Endothelial cell of umbilical vein (primary cell): ENCODE measurements at regions not wholly inside any gene's neighbourhood (a gene's known extent, or its start where the extent isn't known, plus 50 kb on each side); places are given as distances from the start of the nearest gene placed in this dataset.

Experiments
- BruUV-seq: library from RNA; stranded (reverse); fragments of 400-500 nt; replicated peaks from 2 replicates; lab custom pipeline; 2021; lab: Mats Ljungman, UMichigan
- CTCF ChIA-PET: fragments of 300-600, 350-600 bp; sonication (Branson Sonifier 250); formaldehyde crosslinking; loops from one replicate; lab custom pipeline; 2021; ENCODE audit warnings: antibody characterized with exemption, inconsistent platforms; lab: Charles Lee
- POLR2A ChIA-PET: fragments of 300-600, 350-600 bp; sonication (Branson Sonifier 250); formaldehyde crosslinking; loops from one replicate; lab custom pipeline; 2021; ENCODE audit warnings: antibody characterized with exemption, inconsistent platforms; lab: Charles Lee
- DNase-seq: peaks from one replicate; pipeline ENCODE4 v3.0.0-alpha.2; 2011; ENCODE audit warnings: low read depth, low spot score
- FAIRE-seq: peaks from 2 replicates; lab custom pipeline; 2011; peaks lifted over from hg19 to GRCh38; lab: Jason Lieb, UNC
- H2AFZ ChIP-seq: 2 replicates; pipeline ENCODE4 v1.6.0; 2012; ENCODE audit warnings: low read depth, low read length, control low read depth, inconsistent platforms
- H3K27ac ChIP-seq: 2 replicates; pipeline ENCODE4 v1.5.1; 2011; ENCODE audit warnings: low read depth, mild to moderate bottlenecking, control low read depth, low read length, moderate library complexity; ENCODE audit not compliant: insufficient read depth
- H3K27me3 ChIP-seq, 2 experiments: 2 replicates each; pipeline versions ENCODE4 v1.6.0 to v1.6.1; 2011; ENCODE audit warnings: low read length in 2 of 2, mixed read lengths in 1 of 2; ENCODE audit not compliant: control insufficient read depth in 2 of 2, insufficient read depth in 2 of 2
- H3K36me3 ChIP-seq, 2 experiments: 2 replicates in 1 of 2; 3 replicates in 1 of 2; pipeline ENCODE4 v1.5.1; 2011; ENCODE audit warnings: low read length in 2 of 2, mild to moderate bottlenecking in 1 of 2, moderate library complexity in 1 of 2; ENCODE audit not compliant: control insufficient read depth in 2 of 2, insufficient read depth in 2 of 2; ENCODE audit errors: extremely low read depth in 1 of 2
- H3K4me1 ChIP-seq: 3 replicates; pipeline ENCODE4 v1.5.1; 2011; ENCODE audit warnings: mild to moderate bottlenecking, low read length; ENCODE audit not compliant: control insufficient read depth, insufficient read depth; ENCODE audit errors: extremely low read depth
- H3K4me2 ChIP-seq: 2 replicates; pipeline ENCODE4 v1.6.1; 2011; ENCODE audit warnings: low read length, control low read depth, mixed read lengths; ENCODE audit not compliant: insufficient read depth
- H3K4me3 ChIP-seq, 3 experiments: fragments of 200-600 bp in 1 of 3; sonication (generic), shearing (Covaris generic) in 1 of 3; replicated peaks in 1 of 3; 2 replicates each; pipeline ENCODE4 v1.5.1; 2011 to 2016; ENCODE audit warnings: control low read depth in 3 of 3, low read length in 3 of 3, mild to moderate bottlenecking in 2 of 3, inconsistent platforms in 1 of 3, low read depth in 1 of 3, moderate library complexity in 1 of 3; ENCODE audit not compliant: insufficient read depth in 1 of 3
- H3K79me2 ChIP-seq: 2 replicates; pipeline ENCODE4 v1.6.0; 2012; ENCODE audit warnings: low read length, inconsistent platforms; ENCODE audit not compliant: control insufficient read depth, insufficient read depth
- H3K9ac ChIP-seq: replicated peaks from 2 replicates; pipeline ENCODE3; 2011; ENCODE audit warnings: low read length, control low read depth; ENCODE audit not compliant: insufficient read depth; ENCODE audit errors: extremely low read depth
- H3K9me1 ChIP-seq: replicated peaks from 3 replicates; pipeline ENCODE4 v1.6.0; 2011; ENCODE audit warnings: mild to moderate bottlenecking, low read length; ENCODE audit not compliant: control insufficient read depth, insufficient read depth; ENCODE audit errors: extremely low read depth
- H3K9me3 ChIP-seq: replicated peaks from 2 replicates; pipeline ENCODE4 v1.5.1; 2012; ENCODE audit warnings: low read length, inconsistent platforms; ENCODE audit not compliant: control insufficient read depth, insufficient read depth
- H4K20me1 ChIP-seq: replicated peaks from 2 replicates; pipeline ENCODE3; 2011; ENCODE audit warnings: mild to moderate bottlenecking, low read length; ENCODE audit not compliant: control insufficient read depth, insufficient read depth; ENCODE audit errors: extremely low read depth
- CTCF ChIP-seq, 2 donors: IDR thresholded peaks; 1 replicate in 1 of 2; 2 replicates in 1 of 2; pipeline ENCODE4 v1.5.1; 2011; ENCODE audit warnings: low read length in 2 of 2, mild to moderate bottlenecking in 2 of 2, moderate library complexity in 2 of 2, control low read depth in 1 of 2, inconsistent platforms in 1 of 2, low read depth in 1 of 2; ENCODE audit not compliant: insufficient read depth in 1 of 2; ENCODE audit errors: extremely low read depth in 1 of 2
- EZH2 ChIP-seq: IDR thresholded peaks from 2 replicates; pipeline ENCODE4 v1.6.1; 2012; ENCODE audit warnings: borderline replicate concordance, low read depth, mild to moderate bottlenecking, moderate library complexity, low read length, inconsistent platforms; ENCODE audit not compliant: severe bottlenecking
- FOS ChIP-seq: IDR thresholded peaks from 2 replicates; pipeline ENCODE4 v1.6.1; 2011; ENCODE audit warnings: mild to moderate bottlenecking, low read length, moderate library complexity, borderline replicate concordance; ENCODE audit not compliant: insufficient read depth
- GATA2 ChIP-seq: IDR thresholded peaks from 2 replicates; pipeline ENCODE4 v1.7.0; 2011; ENCODE audit warnings: low read depth, mild to moderate bottlenecking, moderate library complexity, mixed read lengths, low read length; ENCODE audit not compliant: insufficient read length, insufficient read depth
- JUN ChIP-seq: IDR thresholded peaks from 2 replicates; pipeline ENCODE4 v1.6.1; 2011; ENCODE audit warnings: borderline replicate concordance, low read depth; ENCODE audit not compliant: insufficient read length, insufficient read depth
- MAX ChIP-seq: IDR thresholded peaks from 2 replicates; pipeline ENCODE4 v1.6.1; 2011; ENCODE audit not compliant: insufficient read depth, insufficient read length
- MYC ChIP-seq: IDR thresholded peaks from one replicate; pipeline ENCODE4 v1.6.1; 2011; ENCODE audit warnings: mild to moderate bottlenecking, low read depth, low read length
- POLR2A ChIP-seq: IDR thresholded peaks from 2 replicates; pipeline ENCODE4 v1.6.1; 2012; ENCODE audit warnings: low read depth, mild to moderate bottlenecking, control low read depth, low read length
- POLR2AphosphoS5 ChIP-seq: IDR thresholded peaks from 2 replicates; pipeline ENCODE4 v1.6.1; 2012; ENCODE audit warnings: low read depth, mild to moderate bottlenecking, control low read depth, low read length, moderate library complexity; ENCODE audit not compliant: insufficient read depth
- dilution Hi-C: fragments of 300-500 bp; cut with MboI; formaldehyde crosslinking; loops from one replicate; pipeline ENCODE4 v1.15.0; 2019; ENCODE audit warnings: low sequenced_read_pairs; ENCODE audit not compliant: extremely low pct_ligation_motif_present
- intact Hi-C: fragments of 100-400 bp; cut with micrococcal nuclease; formaldehyde crosslinking; loops from one replicate; pipeline ENCODE4 v1.10.0; 2022

GRCh38 chr2:63734510-63734909, 107.2 kb upstream of the UGP2 start:
- Histone ChIP-seq H2AFZ (no peak overlapping the region), H3K36me3 (no peaks in the 10 kb centered on the region), H3K9me3 (no peaks in the 10 kb centered on the region), H4K20me1 (no peaks in the 10 kb centered on the region), H3K4me3 (no peak overlapping the region), H3K9me1 (no peaks in the 10 kb centered on the region), H3K4me1 (peaks cover 32% of the 10 kb centered on the region), H3K4me2 (no peak overlapping the region), H3K9ac (no peak overlapping the region), H3K27ac (no peak overlapping the region), H3K27me3 (no peaks in the 10 kb centered on the region), H3K79me2 (no peaks in the 10 kb centered on the region)
- ChIA-PET CTCF (interaction anchor here (1.2 to 2.1 kb wide), 3 partner anchors 9 to 93 kb away, joined by 4 to 18 read pairs (median 9); no protein-coding TSS in a partner anchor), POLR2A (interaction anchor here (1.1 kb wide), 1 partner anchor 107 kb away, joined by 3 read pairs; the partner anchor contains the start of gene UGP2)
- DNase-seq (peak; percentile 5), FAIRE-seq (no peak)
- TF ChIP-seq CTCF (IDR thresholded peaks at IDR 0.05; ENCODE audit: extremely low read depth in 1 of 2, insufficient read depth in 1 of 2, low read depth in 1 of 2, low read length in 2 of 2) (no peak), EZH2 (no peak), POLR2AphosphoS5 (no peak), MYC (no peak), JUN (no peak), FOS (no peak), MAX (no peak), POLR2A (no peak), GATA2 (no peak)
- BruUV-seq, result no TSS peak
- dilution Hi-C loops, result no loop called here
- intact Hi-C loops, result no loop called here
